ENCODE measurements at regions not wholly inside any gene's neighbourhood (a gene's known extent, or its start where the extent isn't known, plus 50 kb on each side); places are given as distances from the start of the nearest gene placed in this dataset.

DNA sequence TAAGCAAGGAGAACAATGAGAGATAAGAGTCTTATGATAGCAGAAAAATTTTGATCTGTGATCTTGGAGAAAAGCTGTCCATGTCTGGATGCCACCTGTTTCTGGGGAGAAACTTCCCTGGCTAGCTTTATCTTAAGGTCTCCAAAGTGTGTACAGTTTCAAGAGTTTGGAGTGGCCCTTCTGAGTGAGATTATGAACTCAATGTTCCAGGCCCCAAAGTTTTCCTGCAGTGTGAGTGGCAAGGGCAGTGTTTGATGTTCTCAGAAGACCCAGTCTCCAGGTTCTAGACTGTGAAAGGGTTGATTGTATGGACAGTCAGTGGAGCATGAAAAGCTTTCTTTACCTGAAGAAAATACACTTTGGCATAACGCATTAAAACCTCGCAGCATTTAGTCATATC is 121.7 kb downstream of the OLIG3 start (continued):
- TF ChIP-seq, protein P1, sequence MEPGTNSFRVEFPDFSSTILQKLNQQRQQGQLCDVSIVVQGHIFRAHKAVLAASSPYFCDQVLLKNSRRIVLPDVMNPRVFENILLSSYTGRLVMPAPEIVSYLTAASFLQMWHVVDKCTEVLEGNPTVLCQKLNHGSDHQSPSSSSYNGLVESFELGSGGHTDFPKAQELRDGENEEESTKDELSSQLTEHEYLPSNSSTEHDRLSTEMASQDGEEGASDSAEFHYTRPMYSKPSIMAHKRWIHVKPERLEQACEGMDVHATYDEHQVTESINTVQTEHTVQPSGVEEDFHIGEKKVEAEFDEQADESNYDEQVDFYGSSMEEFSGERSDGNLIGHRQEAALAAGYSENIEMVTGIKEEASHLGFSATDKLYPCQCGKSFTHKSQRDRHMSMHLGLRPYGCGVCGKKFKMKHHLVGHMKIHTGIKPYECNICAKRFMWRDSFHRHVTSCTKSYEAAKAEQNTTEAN (CRISPR knock-in tag; IDR thresholded peaks at IDR 0.05): no peak
- TF ChIP-seq, protein P2, sequence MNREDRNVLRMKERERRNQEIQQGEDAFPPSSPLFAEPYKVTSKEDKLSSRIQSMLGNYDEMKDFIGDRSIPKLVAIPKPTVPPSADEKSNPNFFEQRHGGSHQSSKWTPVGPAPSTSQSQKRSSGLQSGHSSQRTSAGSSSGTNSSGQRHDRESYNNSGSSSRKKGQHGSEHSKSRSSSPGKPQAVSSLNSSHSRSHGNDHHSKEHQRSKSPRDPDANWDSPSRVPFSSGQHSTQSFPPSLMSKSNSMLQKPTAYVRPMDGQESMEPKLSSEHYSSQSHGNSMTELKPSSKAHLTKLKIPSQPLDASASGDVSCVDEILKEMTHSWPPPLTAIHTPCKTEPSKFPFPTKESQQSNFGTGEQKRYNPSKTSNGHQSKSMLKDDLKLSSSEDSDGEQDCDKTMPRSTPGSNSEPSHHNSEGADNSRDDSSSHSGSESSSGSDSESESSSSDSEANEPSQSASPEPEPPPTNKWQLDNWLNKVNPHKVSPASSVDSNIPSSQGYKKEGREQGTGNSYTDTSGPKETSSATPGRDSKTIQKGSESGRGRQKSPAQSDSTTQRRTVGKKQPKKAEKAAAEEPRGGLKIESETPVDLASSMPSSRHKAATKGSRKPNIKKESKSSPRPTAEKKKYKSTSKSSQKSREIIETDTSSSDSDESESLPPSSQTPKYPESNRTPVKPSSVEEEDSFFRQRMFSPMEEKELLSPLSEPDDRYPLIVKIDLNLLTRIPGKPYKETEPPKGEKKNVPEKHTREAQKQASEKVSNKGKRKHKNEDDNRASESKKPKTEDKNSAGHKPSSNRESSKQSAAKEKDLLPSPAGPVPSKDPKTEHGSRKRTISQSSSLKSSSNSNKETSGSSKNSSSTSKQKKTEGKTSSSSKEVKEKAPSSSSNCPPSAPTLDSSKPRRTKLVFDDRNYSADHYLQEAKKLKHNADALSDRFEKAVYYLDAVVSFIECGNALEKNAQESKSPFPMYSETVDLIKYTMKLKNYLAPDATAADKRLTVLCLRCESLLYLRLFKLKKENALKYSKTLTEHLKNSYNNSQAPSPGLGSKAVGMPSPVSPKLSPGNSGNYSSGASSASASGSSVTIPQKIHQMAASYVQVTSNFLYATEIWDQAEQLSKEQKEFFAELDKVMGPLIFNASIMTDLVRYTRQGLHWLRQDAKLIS (CRISPR knock-in tag; IDR thresholded peaks at IDR 0.05; ENCODE audit: borderline replicate concordance): no peak

DNA sequence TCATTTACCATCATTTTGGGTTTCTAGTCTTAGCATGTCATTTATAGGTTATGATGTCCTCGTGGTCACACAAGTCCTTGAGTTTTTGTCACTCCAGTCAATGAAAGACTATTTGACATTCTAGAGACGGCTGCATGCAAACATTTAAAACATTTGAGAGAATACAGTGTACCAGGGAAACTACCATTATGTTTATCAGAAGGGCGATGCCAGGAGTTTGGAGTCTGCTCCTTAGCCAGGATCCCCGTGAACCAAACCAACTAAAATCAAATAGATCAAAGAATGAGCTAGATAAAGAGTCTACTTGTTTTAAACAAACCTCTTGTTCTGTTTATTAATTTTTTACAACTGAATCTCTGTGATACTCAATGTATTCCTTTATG is 122.6 kb downstream of the OLIG3 start:
- Mint-ChIP-seq H3K9me3 (peaks cover 4% of the 10 kb centered on the region; the same call in 1 of the 2 replicates), H3K4me3 (no peak overlapping the region), H3K36me3 (0 out of 2 replicates have a peak, but pooled peaks cover 2% of the 10 kb centered on the region), H3K27me3 (ENCODE audit: low read depth) (0 out of 2 replicates have a peak, but pooled peaks cover 3% of the 10 kb centered on the region), H3K27ac (no peak overlapping the region), H3K4me1 (peaks cover 19% of the 10 kb centered on the region)
- DNase-seq (ENCODE audit: low spot score): no peak
- CTCF ChIA-PET: no interaction called here
- POLR2A ChIA-PET: no interaction called here
- ATAC-seq: no peak
- TF ChIP-seq ZNF263 (CRISPR knock-in tag; IDR thresholded peaks at IDR 0.05; ENCODE audit: low read depth): no peak
- TF ChIP-seq, protein P3, sequence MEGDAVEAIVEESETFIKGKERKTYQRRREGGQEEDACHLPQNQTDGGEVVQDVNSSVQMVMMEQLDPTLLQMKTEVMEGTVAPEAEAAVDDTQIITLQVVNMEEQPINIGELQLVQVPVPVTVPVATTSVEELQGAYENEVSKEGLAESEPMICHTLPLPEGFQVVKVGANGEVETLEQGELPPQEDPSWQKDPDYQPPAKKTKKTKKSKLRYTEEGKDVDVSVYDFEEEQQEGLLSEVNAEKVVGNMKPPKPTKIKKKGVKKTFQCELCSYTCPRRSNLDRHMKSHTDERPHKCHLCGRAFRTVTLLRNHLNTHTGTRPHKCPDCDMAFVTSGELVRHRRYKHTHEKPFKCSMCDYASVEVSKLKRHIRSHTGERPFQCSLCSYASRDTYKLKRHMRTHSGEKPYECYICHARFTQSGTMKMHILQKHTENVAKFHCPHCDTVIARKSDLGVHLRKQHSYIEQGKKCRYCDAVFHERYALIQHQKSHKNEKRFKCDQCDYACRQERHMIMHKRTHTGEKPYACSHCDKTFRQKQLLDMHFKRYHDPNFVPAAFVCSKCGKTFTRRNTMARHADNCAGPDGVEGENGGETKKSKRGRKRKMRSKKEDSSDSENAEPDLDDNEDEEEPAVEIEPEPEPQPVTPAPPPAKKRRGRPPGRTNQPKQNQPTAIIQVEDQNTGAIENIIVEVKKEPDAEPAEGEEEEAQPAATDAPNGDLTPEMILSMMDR (IDR thresholded peaks at IDR 0.05): 0 out of 2 replicates have a peak, but pooled peaks have one; percentile 0

DNA sequence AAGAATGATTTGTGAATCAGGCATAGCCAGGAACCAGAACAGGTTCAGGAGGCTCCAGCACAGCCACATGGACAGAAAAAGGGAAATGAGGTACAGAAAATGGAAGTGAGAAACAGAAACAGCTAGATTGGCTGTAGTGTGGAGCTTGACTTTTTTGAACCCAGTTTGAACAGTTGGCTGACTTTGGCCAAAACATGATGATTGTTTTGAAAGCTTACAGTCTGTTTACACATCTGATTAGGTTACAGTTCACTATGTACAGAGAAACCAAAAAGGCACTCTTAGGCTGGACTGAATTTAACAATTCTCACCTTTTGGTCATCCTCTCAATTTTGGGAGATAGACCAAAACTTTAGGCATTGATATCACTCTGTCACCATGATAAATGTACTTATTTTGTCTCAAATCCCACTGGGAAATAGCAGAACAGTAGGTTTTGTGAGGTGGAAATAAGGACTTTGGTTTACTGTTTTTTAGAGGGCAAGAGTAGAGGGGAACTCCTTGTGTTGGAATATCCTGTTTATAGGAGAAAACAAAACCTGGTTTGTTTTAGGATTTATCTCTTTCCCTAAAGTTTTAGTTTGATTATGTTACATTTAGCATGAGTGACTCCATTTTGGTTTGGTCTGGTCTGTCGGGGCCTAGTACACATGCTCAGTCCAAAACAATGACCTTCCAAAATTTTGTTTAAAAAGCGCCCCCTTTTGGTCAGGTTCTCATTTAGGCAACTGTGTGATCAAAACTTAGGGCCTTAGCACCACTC is 123.1 kb downstream of the OLIG3 start:
- 0 out of 2 replicates have a peak, but pooled peaks have one; percentile 41 for ATAC-seq
- Mint-ChIP-seq H3K27me3 (ENCODE audit: low read depth) (0 out of 2 replicates have a peak, but pooled peaks cover 3% of the 10 kb centered on the region), H3K27ac (no peak overlapping the region), H3K4me1 (peaks cover 20% of the 10 kb centered on the region), H3K9me3 (no peaks in the 10 kb centered on the region), H3K36me3 (no peaks in the 10 kb centered on the region), H3K4me3 (no peak overlapping the region)
- no peak for DNase-seq (ENCODE audit: low spot score)
- ChIA-PET POLR2A (no interaction called here), CTCF (interaction anchor here (0.5 to 1.3 kb wide), 2 partner anchors 254 to 271 kb away, joined by 3 to 4 read pairs; no protein-coding TSS in a partner anchor)
- TF ChIP-seq ESRRA (CRISPR knock-in tag; IDR thresholded peaks at IDR 0.05; ENCODE audit: borderline replicate concordance) (no peak), RELA (CRISPR knock-in tag; IDR thresholded peaks at IDR 0.05; ENCODE audit: borderline replicate concordance) (no peak), ZNF423 (CRISPR knock-in tag; IDR thresholded peaks at IDR 0.05) (peak; percentile 65), CBFB (CRISPR knock-in tag; IDR thresholded peaks at IDR 0.05; ENCODE audit: low read depth) (no peak), ZNF396 (CRISPR knock-in tag; IDR thresholded peaks at IDR 0.05; ENCODE audit: borderline replicate concordance) (peak; percentile 95; the same call in 1 of the 2 replicates)
- TF ChIP-seq, protein P3 (IDR thresholded peaks at IDR 0.05): peak; percentile 50; the same call in 1 of the 2 replicates
- TF ChIP-seq, protein P4, sequence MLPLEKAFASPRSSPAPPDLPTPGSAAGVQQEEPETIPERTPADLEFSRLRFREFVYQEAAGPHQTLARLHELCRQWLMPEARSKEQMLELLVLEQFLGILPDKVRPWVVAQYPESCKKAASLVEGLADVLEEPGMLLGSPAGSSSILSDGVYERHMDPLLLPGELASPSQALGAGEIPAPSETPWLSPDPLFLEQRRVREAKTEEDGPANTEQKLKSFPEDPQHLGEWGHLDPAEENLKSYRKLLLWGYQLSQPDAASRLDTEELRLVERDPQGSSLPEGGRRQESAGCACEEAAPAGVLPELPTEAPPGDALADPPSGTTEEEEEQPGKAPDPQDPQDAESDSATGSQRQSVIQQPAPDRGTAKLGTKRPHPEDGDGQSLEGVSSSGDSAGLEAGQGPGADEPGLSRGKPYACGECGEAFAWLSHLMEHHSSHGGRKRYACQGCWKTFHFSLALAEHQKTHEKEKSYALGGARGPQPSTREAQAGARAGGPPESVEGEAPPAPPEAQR (CRISPR knock-in tag; IDR thresholded peaks at IDR 0.05): peak; percentile 95
- TF ChIP-seq, protein P5, sequence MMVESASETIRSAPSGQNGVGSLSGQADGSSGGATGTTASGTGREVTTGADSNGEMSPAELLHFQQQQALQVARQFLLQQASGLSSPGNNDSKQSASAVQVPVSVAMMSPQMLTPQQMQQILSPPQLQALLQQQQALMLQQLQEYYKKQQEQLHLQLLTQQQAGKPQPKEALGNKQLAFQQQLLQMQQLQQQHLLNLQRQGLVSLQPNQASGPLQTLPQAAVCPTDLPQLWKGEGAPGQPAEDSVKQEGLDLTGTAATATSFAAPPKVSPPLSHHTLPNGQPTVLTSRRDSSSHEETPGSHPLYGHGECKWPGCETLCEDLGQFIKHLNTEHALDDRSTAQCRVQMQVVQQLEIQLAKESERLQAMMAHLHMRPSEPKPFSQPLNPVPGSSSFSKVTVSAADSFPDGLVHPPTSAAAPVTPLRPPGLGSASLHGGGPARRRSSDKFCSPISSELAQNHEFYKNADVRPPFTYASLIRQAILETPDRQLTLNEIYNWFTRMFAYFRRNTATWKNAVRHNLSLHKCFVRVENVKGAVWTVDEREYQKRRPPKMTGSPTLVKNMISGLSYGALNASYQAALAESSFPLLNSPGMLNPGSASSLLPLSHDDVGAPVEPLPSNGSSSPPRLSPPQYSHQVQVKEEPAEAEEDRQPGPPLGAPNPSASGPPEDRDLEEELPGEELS (CRISPR knock-in tag; IDR thresholded peaks at IDR 0.05): no peak
- TF ChIP-seq, protein P6, sequence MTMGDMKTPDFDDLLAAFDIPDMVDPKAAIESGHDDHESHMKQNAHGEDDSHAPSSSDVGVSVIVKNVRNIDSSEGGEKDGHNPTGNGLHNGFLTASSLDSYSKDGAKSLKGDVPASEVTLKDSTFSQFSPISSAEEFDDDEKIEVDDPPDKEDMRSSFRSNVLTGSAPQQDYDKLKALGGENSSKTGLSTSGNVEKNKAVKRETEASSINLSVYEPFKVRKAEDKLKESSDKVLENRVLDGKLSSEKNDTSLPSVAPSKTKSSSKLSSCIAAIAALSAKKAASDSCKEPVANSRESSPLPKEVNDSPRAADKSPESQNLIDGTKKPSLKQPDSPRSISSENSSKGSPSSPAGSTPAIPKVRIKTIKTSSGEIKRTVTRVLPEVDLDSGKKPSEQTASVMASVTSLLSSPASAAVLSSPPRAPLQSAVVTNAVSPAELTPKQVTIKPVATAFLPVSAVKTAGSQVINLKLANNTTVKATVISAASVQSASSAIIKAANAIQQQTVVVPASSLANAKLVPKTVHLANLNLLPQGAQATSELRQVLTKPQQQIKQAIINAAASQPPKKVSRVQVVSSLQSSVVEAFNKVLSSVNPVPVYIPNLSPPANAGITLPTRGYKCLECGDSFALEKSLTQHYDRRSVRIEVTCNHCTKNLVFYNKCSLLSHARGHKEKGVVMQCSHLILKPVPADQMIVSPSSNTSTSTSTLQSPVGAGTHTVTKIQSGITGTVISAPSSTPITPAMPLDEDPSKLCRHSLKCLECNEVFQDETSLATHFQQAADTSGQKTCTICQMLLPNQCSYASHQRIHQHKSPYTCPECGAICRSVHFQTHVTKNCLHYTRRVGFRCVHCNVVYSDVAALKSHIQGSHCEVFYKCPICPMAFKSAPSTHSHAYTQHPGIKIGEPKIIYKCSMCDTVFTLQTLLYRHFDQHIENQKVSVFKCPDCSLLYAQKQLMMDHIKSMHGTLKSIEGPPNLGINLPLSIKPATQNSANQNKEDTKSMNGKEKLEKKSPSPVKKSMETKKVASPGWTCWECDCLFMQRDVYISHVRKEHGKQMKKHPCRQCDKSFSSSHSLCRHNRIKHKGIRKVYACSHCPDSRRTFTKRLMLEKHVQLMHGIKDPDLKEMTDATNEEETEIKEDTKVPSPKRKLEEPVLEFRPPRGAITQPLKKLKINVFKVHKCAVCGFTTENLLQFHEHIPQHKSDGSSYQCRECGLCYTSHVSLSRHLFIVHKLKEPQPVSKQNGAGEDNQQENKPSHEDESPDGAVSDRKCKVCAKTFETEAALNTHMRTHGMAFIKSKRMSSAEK (CRISPR knock-in tag; IDR thresholded peaks at IDR 0.05; ENCODE audit: borderline replicate concordance): peak; percentile 76; the same call in 1 of the 2 replicates
